HCT116 (cell line): ENCODE measurements at regions not wholly inside any gene's neighbourhood (a gene's known extent, or its start where the extent isn't known, plus 50 kb on each side); places are given as distances from the start of the nearest gene placed in this dataset.
A peak's percentile ranks its signal among the peaks of the same experiment; 100 is the strongest.

ENCODE experiments used
- ATAC-seq: fragments of 200-7000 bp; cut with Tn5 transposase; 2 replicates; pipeline ENCODE4 v1.9.1; 2020; ENCODE audit warnings: mild to moderate bottlenecking, moderate library complexity
- BruUV-seq: library from RNA; stranded (reverse); fragments of 400-500 nt; replicated peaks from 2 replicates; lab custom pipeline; 2021; lab: Mats Ljungman, UMichigan
- CTCF ChIA-PET: fragments of 300-600 bp; sonication (Branson Sonifier 250); formaldehyde crosslinking; loops from one replicate; lab custom pipeline; 2021; ENCODE audit warnings: antibody characterized with exemption; lab: Charles Lee
- POLR2A ChIA-PET: fragments of 300-600, 350-600 bp; sonication (Branson Sonifier 250); formaldehyde crosslinking; loops from one replicate; lab custom pipeline; 2021; ENCODE audit warnings: antibody characterized with exemption; lab: Charles Lee
- RAD21 ChIA-PET, 2 experiments: fragments of 300-600 bp; sonication (Branson Sonifier 250); formaldehyde crosslinking; loops; one replicate each; lab custom pipeline; 2023; ENCODE audit warnings: low total read pairs in 2 of 2; ENCODE audit not compliant: uncharacterized antibody in 2 of 2, unreplicated experiment in 2 of 2, low non-redundant PET in 1 of 2; lab: Charles Lee
- DNase-seq: peaks from one replicate; pipeline ENCODE4 v3.0.0-alpha.2; 2010; ENCODE audit warnings: low read depth, low spot score
- H2AFZ ChIP-seq: fragments of 200-600 bp; shearing (Covaris generic), sonication (generic); 2 replicates; pipeline ENCODE4 v1.6.1; 2017; ENCODE audit warnings: low read depth, mixed run types, mixed read lengths, antibody characterized with exemption, low read length; ENCODE audit not compliant: poor library complexity, severe bottlenecking
- H3K27ac ChIP-seq: 2 replicates; pipeline ENCODE4 v1.5.1; 2012; ENCODE audit warnings: low read depth, low read length
- H3K27me3 ChIP-seq: fragments of 200-600 bp; sonication (generic); 2 replicates; pipeline ENCODE4 v1.6.1; 2016; ENCODE audit warnings: mixed run types, low read length, mixed read lengths; ENCODE audit not compliant: insufficient read depth
- H3K36me3 ChIP-seq, 2 experiments: fragments of 200-500 bp in 1 of 2; fragments of 200-600 bp in 1 of 2; sonication (Bioruptor generic) in 1 of 2; sonication (generic) in 1 of 2; 2 replicates each; pipeline versions ENCODE4 v1.5.1 to v1.6.1; 2014 to 2016; ENCODE audit warnings: low read length in 2 of 2, inconsistent platforms in 1 of 2, mixed read lengths in 1 of 2, mixed run types in 1 of 2; ENCODE audit not compliant: insufficient read depth in 2 of 2, control insufficient read depth in 1 of 2
- H3K4me1 ChIP-seq, 2 experiments: fragments of 200-600 bp in 1 of 2; sonication (generic) in 1 of 2; 2 replicates each; pipeline versions ENCODE4 v1.5.1 to v1.6.1; 2012 to 2017; ENCODE audit warnings: low read length in 2 of 2, inconsistent platforms in 1 of 2, mild to moderate bottlenecking in 1 of 2, mixed read lengths in 1 of 2, mixed run types in 1 of 2, moderate library complexity in 1 of 2; ENCODE audit not compliant: insufficient read depth in 2 of 2, control insufficient read depth in 1 of 2
- H3K4me2 ChIP-seq: fragments of 200-600 bp; sonication (generic); 2 replicates; pipeline ENCODE4 v1.6.1; 2017; ENCODE audit warnings: mixed run types, low read length, mixed read lengths
- H3K4me3 ChIP-seq, 2 experiments: fragments of 200-600 bp in 1 of 2; sonication (generic) in 1 of 2; replicated peaks in 1 of 2; 2 replicates each; pipeline ENCODE4 v1.5.1; 2011 to 2016; ENCODE audit warnings: low read length in 2 of 2, control low read depth in 1 of 2, low read depth in 1 of 2, mild to moderate bottlenecking in 1 of 2, mixed read lengths in 1 of 2, mixed run types in 1 of 2
- H3K79me2 ChIP-seq: fragments of 200-600 bp; sonication (generic); 2 replicates; pipeline ENCODE4 v1.6.1; 2017; ENCODE audit warnings: mild to moderate bottlenecking, mixed run types, low read length, moderate library complexity, mixed read lengths; ENCODE audit not compliant: insufficient read depth
- H3K9ac ChIP-seq: fragments of 200-600 bp; sonication (generic); 2 replicates; pipeline ENCODE4 v1.6.1; 2016; ENCODE audit warnings: low read length, mixed read lengths
- H3K9me2 ChIP-seq: fragments of 200-600 bp; sonication (generic), shearing (Covaris generic); 2 replicates; pipeline ENCODE4 v1.6.1; 2017; ENCODE audit warnings: mixed run types, mild to moderate bottlenecking, moderate library complexity; ENCODE audit not compliant: insufficient read depth
- H3K9me3 ChIP-seq, 2 experiments: fragments of 200-500 bp in 1 of 2; fragments of 200-600 bp in 1 of 2; sonication (Bioruptor generic) in 1 of 2; sonication (generic) in 1 of 2; 2 replicates each; pipeline ENCODE4 v1.6.1; 2014 to 2017; ENCODE audit warnings: low read length in 2 of 2, mixed read lengths in 2 of 2, inconsistent platforms in 1 of 2, low read depth in 1 of 2, mild to moderate bottlenecking in 1 of 2, mixed run types in 1 of 2, moderate library complexity in 1 of 2; ENCODE audit not compliant: control insufficient read depth in 1 of 2, insufficient read depth in 1 of 2
- H4K20me1 ChIP-seq: fragments of 200-600 bp; sonication (generic), shearing (Covaris generic); 2 replicates; pipeline ENCODE4 v1.6.1; 2017; ENCODE audit warnings: mixed run types, mild to moderate bottlenecking, moderate library complexity; ENCODE audit not compliant: insufficient read depth
- CBX3 ChIP-seq: IDR thresholded peaks from 2 replicates; pipeline ENCODE4 v1.6.1; 2012; ENCODE audit warnings: low read depth
- CEBPB ChIP-seq: IDR thresholded peaks from 2 replicates; pipeline ENCODE4 v1.6.1; 2012; ENCODE audit warnings: low read depth
- CTCF ChIP-seq, 3 experiments: fragments of 200-600 bp in 1 of 3; sonication (generic) in 1 of 3; IDR thresholded peaks in 2 of 3; conservative IDR thresholded peaks in 1 of 3; 2 replicates each; pipeline ENCODE4 v1.5.1; 2012 to 2017; ENCODE audit warnings: low read depth in 2 of 3, low read length in 2 of 3, antibody characterized with exemption in 1 of 3, borderline replicate concordance in 1 of 3, control low read depth in 1 of 3, mild to moderate bottlenecking in 1 of 3, mixed read lengths in 1 of 3, mixed run types in 1 of 3, moderate library complexity in 1 of 3; ENCODE audit not compliant: insufficient read depth in 1 of 3
- EGR1 ChIP-seq: IDR thresholded peaks from 2 replicates; pipeline ENCODE4 v1.6.1; 2012; ENCODE audit warnings: low read depth
- ELF1 ChIP-seq: IDR thresholded peaks from 2 replicates; pipeline ENCODE4 v1.6.1; 2012; ENCODE audit warnings: low read depth, borderline replicate concordance
- EZH2 ChIP-seq: fragments of 200-600 bp; sonication (generic); IDR thresholded peaks from 2 replicates; pipeline ENCODE4 v1.6.1; 2017; ENCODE audit warnings: antibody characterized with exemption, mixed run types
- FOSL1 ChIP-seq: IDR thresholded peaks from 2 replicates; pipeline ENCODE4 v1.6.1; 2012; ENCODE audit warnings: low read depth
- JUND ChIP-seq: IDR thresholded peaks from 2 replicates; pipeline ENCODE4 v1.6.1; 2012
- POLR2A ChIP-seq: IDR thresholded peaks from 2 replicates; pipeline ENCODE4 v1.7.0; 2011; ENCODE audit warnings: borderline replicate concordance; ENCODE audit not compliant: insufficient read depth, insufficient read length; ENCODE audit errors: extremely low read depth
- POLR2AphosphoS5 ChIP-seq: IDR thresholded peaks from 2 replicates; pipeline ENCODE4 v1.6.1; 2011; ENCODE audit warnings: mild to moderate bottlenecking, low read depth, low read length, moderate library complexity
- RAD21 ChIP-seq: IDR thresholded peaks from 2 replicates; pipeline ENCODE4 v1.6.1; 2012; ENCODE audit warnings: low read depth, mild to moderate bottlenecking
- REST ChIP-seq: IDR thresholded peaks from 2 replicates; pipeline ENCODE4 v1.6.1; 2012; ENCODE audit warnings: low read depth
- SIN3A ChIP-seq: IDR thresholded peaks from 2 replicates; pipeline ENCODE4 v1.6.1; 2012; ENCODE audit warnings: low read depth
- SP1 ChIP-seq: IDR thresholded peaks from 2 replicates; pipeline ENCODE4 v1.6.1; 2012; ENCODE audit warnings: low read depth
- SRF ChIP-seq: IDR thresholded peaks from 2 replicates; pipeline ENCODE4 v1.6.1; 2012; ENCODE audit warnings: low read depth
- TCF7L2 ChIP-seq: IDR thresholded peaks from 2 replicates; pipeline ENCODE4 v1.7.0; 2011; ENCODE audit warnings: borderline replicate concordance, inconsistent platforms; ENCODE audit not compliant: insufficient read depth, insufficient read length; ENCODE audit errors: extremely low read depth
- YY1 ChIP-seq: IDR thresholded peaks from 2 replicates; pipeline ENCODE4 v1.6.1; 2011; ENCODE audit warnings: low read length, low read depth, moderate library complexity, mild to moderate bottlenecking; ENCODE audit not compliant: insufficient replicate concordance; ENCODE audit errors: extremely low read depth
- ZBTB33 ChIP-seq: IDR thresholded peaks from 2 replicates; pipeline ENCODE4 v1.6.1; 2011; ENCODE audit warnings: mild to moderate bottlenecking, low read length, moderate library complexity; ENCODE audit not compliant: insufficient replicate concordance; ENCODE audit errors: extremely low read depth
- ZNF274 ChIP-seq: fragments of 200-500 bp; sonication (Bioruptor generic); IDR thresholded peaks from 2 replicates; pipeline ENCODE4 v1.6.1; 2014; ENCODE audit warnings: mild to moderate bottlenecking, low read depth, low read length, inconsistent platforms
- intact Hi-C: fragments of 100-400 bp; cut with micrococcal nuclease; formaldehyde crosslinking; loops from 2 replicates; pipeline ENCODE4 v1.10.0; 2022

- no peaks in the 10 kb centered on the region for H3K79me2 ChIP-seq
- no TSS peak for BruUV-seq
- H3K4me2 ChIP-seq, result peak overlapping the region; percentile 38
- H3K9me3 ChIP-seq, result 0 out of 4 replicates have a peak, but pooled peaks cover 0 to 3% of the 10 kb centered on the region in 2 experiments
- no peak for TF ChIP-seq SRF
- no peak for TF ChIP-seq REST
- no peak for TF ChIP-seq POLR2AphosphoS5
- no peak for TF ChIP-seq SIN3A
- no peak for TF ChIP-seq ZBTB33
- TF ChIP-seq ZNF274, result no peak
- TF ChIP-seq SP1, result no peak
- no peak for TF ChIP-seq YY1
- no peak for TF ChIP-seq RAD21
- TF ChIP-seq EZH2, result no peak
- TF ChIP-seq EGR1, result no peak
- TF ChIP-seq FOSL1, result no peak
- no peak for TF ChIP-seq TCF7L2
- TF ChIP-seq CBX3, result no peak
- no peak for TF ChIP-seq CEBPB
- TF ChIP-seq CTCF (IDR thresholded peaks at IDR 0.05 in 2 of 3, conservative IDR thresholded peaks at IDR 0.05 in 1 of 3; ENCODE audit: borderline replicate concordance in 1 of 3, insufficient read depth in 1 of 3, low read depth in 2 of 3, low read length in 2 of 3), result no peak
- no peak for TF ChIP-seq JUND
- TF ChIP-seq POLR2A, result no peak
- TF ChIP-seq ELF1, result no peak
- H3K4me3 ChIP-seq, result no peak overlapping the region
- no peak overlapping the region for H2AFZ ChIP-seq
- ATAC-seq (peak; percentile 12; the same call in 1 of the 2 replicates), DNase-seq (no peak)
- no peaks in the 10 kb centered on the region for H3K36me3 ChIP-seq
- H3K9me2 ChIP-seq, result no peaks in the 10 kb centered on the region
- ChIA-PET CTCF (no interaction called here), POLR2A (no interaction called here), RAD21 (no interaction called here)
- H3K9ac ChIP-seq, result no peak overlapping the region
- no peaks in the 10 kb centered on the region for H4K20me1 ChIP-seq
- intact Hi-C loops, result no loop called here
- no peaks in the 10 kb centered on the region for H3K27me3 ChIP-seq
- peaks cover 4 to 22% of the 10 kb centered on the region in 2 experiments; a peak in 3 of 4 replicates for H3K4me1 ChIP-seq
- no peak overlapping the region for H3K27ac ChIP-seq
These were observed 79.9 kb upstream of the CD163 start for GRCh38 chr12:7583471-7583870.
